Trophoblast cell (in vitro differentiated cells and primary cell): ENCODE measurements at regions not wholly inside any gene's neighbourhood (a gene's known extent, or its start where the extent isn't known, plus 50 kb on each side); places are given as distances from the start of the nearest gene placed in this dataset.

Experiments
- DNase-seq, 2 donors: peaks; one replicate each; pipeline ENCODE4 v3.0.0-alpha.2; 2016
- H2AFZ ChIP-seq: 2 replicates; pipeline ENCODE4 v1.6.1; 2013; ENCODE audit warnings: low read length, moderate library complexity, mild to moderate bottlenecking; ENCODE audit not compliant: insufficient read depth, poor library complexity
- H2AK5ac ChIP-seq: 2 replicates; pipeline ENCODE4 v1.6.1; 2013; ENCODE audit warnings: mild to moderate bottlenecking, low read length
- H2BK120ac ChIP-seq: 2 replicates; pipeline ENCODE4 v1.6.1; 2013; ENCODE audit warnings: low read length, mild to moderate bottlenecking, moderate library complexity; ENCODE audit not compliant: insufficient read depth, poor library complexity
- H2BK12ac ChIP-seq: 2 replicates; pipeline ENCODE4 v1.6.1; 2013; ENCODE audit warnings: mild to moderate bottlenecking, low read length, moderate library complexity
- H2BK5ac ChIP-seq: 2 replicates; pipeline ENCODE4 v1.6.1; 2013; ENCODE audit warnings: low read length, low read depth, moderate library complexity, mild to moderate bottlenecking; ENCODE audit not compliant: poor library complexity
- H3K14ac ChIP-seq: 2 replicates; pipeline ENCODE4 v1.6.1; 2013; ENCODE audit warnings: mild to moderate bottlenecking, low read length
- H3K18ac ChIP-seq: 2 replicates; pipeline ENCODE4 v1.6.1; 2013; ENCODE audit warnings: mild to moderate bottlenecking, low read length
- H3K23ac ChIP-seq: 2 replicates; pipeline ENCODE4 v1.6.1; 2013; ENCODE audit warnings: low read length
- H3K27ac ChIP-seq: 2 replicates; pipeline ENCODE4 v1.5.1; 2013; ENCODE audit warnings: low read depth, mild to moderate bottlenecking, inconsistent platforms, low read length, moderate library complexity
- H3K27me3 ChIP-seq: 2 replicates; pipeline ENCODE4 v1.6.1; 2013; ENCODE audit warnings: inconsistent platforms, mild to moderate bottlenecking, low read length, moderate library complexity; ENCODE audit not compliant: insufficient read depth
- H3K36me3 ChIP-seq, 2 experiments: 1 replicate in 1 of 2; 2 replicates in 1 of 2; pipeline ENCODE4 v1.6.1; 2013; ENCODE audit warnings: low read length in 2 of 2, mild to moderate bottlenecking in 2 of 2, moderate library complexity in 1 of 2; ENCODE audit not compliant: insufficient read depth in 2 of 2, control insufficient read depth in 1 of 2
- H3K4ac ChIP-seq: 2 replicates; pipeline ENCODE4 v1.6.1; 2013; ENCODE audit warnings: low read depth, mild to moderate bottlenecking, low read length, moderate library complexity
- H3K4me1 ChIP-seq, 2 experiments: 1 replicate in 1 of 2; 2 replicates in 1 of 2; pipeline ENCODE4 v1.6.1; 2013; ENCODE audit warnings: low read length in 2 of 2, mild to moderate bottlenecking in 2 of 2, moderate library complexity in 1 of 2; ENCODE audit not compliant: insufficient read depth in 2 of 2, control insufficient read depth in 1 of 2
- H3K4me2 ChIP-seq: 2 replicates; pipeline ENCODE4 v1.6.1; 2013; ENCODE audit warnings: inconsistent platforms, mild to moderate bottlenecking, low read length, moderate library complexity
- H3K4me3 ChIP-seq: 2 replicates; pipeline ENCODE4 v1.5.1; 2013; ENCODE audit warnings: mild to moderate bottlenecking, low read depth, low read length, inconsistent platforms
- H3K79me1 ChIP-seq: one replicate; pipeline ENCODE4 v1.6.1; 2013; ENCODE audit warnings: low read length
- H3K79me2 ChIP-seq: 2 replicates; pipeline ENCODE4 v1.6.1; 2013; ENCODE audit warnings: low read length, mild to moderate bottlenecking; ENCODE audit not compliant: control insufficient read depth, insufficient read depth, poor library complexity
- H3K9ac ChIP-seq: 2 replicates; pipeline ENCODE4 v1.6.1; 2013; ENCODE audit warnings: mild to moderate bottlenecking, low read length
- H3K9me3 ChIP-seq: 2 replicates; pipeline ENCODE4 v1.6.1; 2013; ENCODE audit warnings: low read depth, mild to moderate bottlenecking, control low read depth, inconsistent platforms, low read length; ENCODE audit not compliant: insufficient read depth
- H4K12ac ChIP-seq: 2 replicates; pipeline ENCODE4 v1.6.1; 2013; ENCODE audit warnings: low read depth, mild to moderate bottlenecking, low read length, moderate library complexity
- H4K8ac ChIP-seq: 2 replicates; pipeline ENCODE4 v1.6.1; 2013; ENCODE audit warnings: low read depth, mild to moderate bottlenecking, low read length, moderate library complexity
- H4K91ac ChIP-seq: one replicate; pipeline ENCODE4 v1.6.1; 2013; ENCODE audit warnings: low read depth, mild to moderate bottlenecking, low read length, moderate library complexity
- WGBS: extraction: QIAGEN DNeasy Blood & Tissue Kit; methylation state at CpG from one replicate; pipeline ENCODE4 v1.1.7; 2013; ENCODE audit warnings: missing lambda C conversion rate; ENCODE audit not compliant: insufficient read length, insufficient coverage; ENCODE audit errors: extremely low coverage; 5-methylcytosine and 5-hydroxymethylcytosine counted together

GRCh38 chr11:134557571-134558257 is 145.7 kb upstream of the B3GAT1 start:
- Histone ChIP-seq H3K27me3 (no peaks in the 10 kb centered on the region), H2BK120ac (no peak overlapping the region), H3K4me3 (no peak overlapping the region), H3K9ac (no peak overlapping the region), H2AK5ac (no peak overlapping the region), H2BK12ac (no peak overlapping the region), H3K18ac (no peak overlapping the region), H3K36me3 (no peaks in the 10 kb centered on the region), H3K4me1 (peaks cover 31 to 41% of the 10 kb centered on the region in 2 experiments), H3K79me2 (no peaks in the 10 kb centered on the region), H3K14ac (no peak overlapping the region), H3K4me2 (no peak overlapping the region), H3K9me3 (peaks cover 4% of the 10 kb centered on the region), H3K23ac (no peak overlapping the region), H4K12ac (no peak overlapping the region), H2AFZ (no peak overlapping the region), H4K91ac (no peak overlapping the region), H3K79me1 (peaks cover 12% of the 10 kb centered on the region), H2BK5ac (no peak overlapping the region), H4K8ac (no peak overlapping the region), H3K27ac (no peak overlapping the region), H3K4ac (no peak overlapping the region)
- WGBS, result no CpG with 5 or more reads among the region's 6 CpGs
- peak; percentile 42 to 68 for DNase-seq

GRCh38 chr11:134556186-134556585 is 144.1 kb upstream of the B3GAT1 start:
- no CpG with 5 or more reads among the region's 4 CpGs for whole genome bisulfite sequencing
- no peak overlapping the region for H3K4me3 ChIP-seq

GRCh38 chr11:134555510-134555909 is 143.5 kb upstream of the B3GAT1 start:
- WGBS, result no CpG with 5 or more reads among the region's 7 CpGs
- no peak overlapping the region for H3K4me3 ChIP-seq
- no peak overlapping the region for H4K91ac ChIP-seq
- no peak overlapping the region for H2BK120ac ChIP-seq
- no peak overlapping the region for H3K4ac ChIP-seq
- no peak overlapping the region for H3K27ac ChIP-seq
- H3K14ac ChIP-seq, result no peak overlapping the region
- H3K36me3 ChIP-seq, result no peaks in the 10 kb centered on the region
- no peaks in the 10 kb centered on the region for H3K27me3 ChIP-seq
- no peak overlapping the region for H3K18ac ChIP-seq
- H3K4me1 ChIP-seq, result peaks cover 14 to 23% of the 10 kb centered on the region in 2 experiments
- H3K9me3 ChIP-seq, result peaks cover 4% of the 10 kb centered on the region
- DNase-seq, result no peak
- no peak overlapping the region for H3K23ac ChIP-seq
- no peaks in the 10 kb centered on the region for H3K79me1 ChIP-seq
- no peak overlapping the region for H3K4me2 ChIP-seq
- no peak overlapping the region for H4K8ac ChIP-seq
- no peak overlapping the region for H2BK12ac ChIP-seq
- H2AK5ac ChIP-seq, result no peak overlapping the region
- H4K12ac ChIP-seq, result no peak overlapping the region
- H3K9ac ChIP-seq, result no peak overlapping the region
- no peak overlapping the region for H2AFZ ChIP-seq
- H2BK5ac ChIP-seq, result no peak overlapping the region
- H3K79me2 ChIP-seq, result no peaks in the 10 kb centered on the region

More at GRCh38 chr11:134556186-134556585, 144.1 kb upstream of the B3GAT1 start:
- no peaks in the 10 kb centered on the region for H3K79me2 ChIP-seq
- H2BK5ac ChIP-seq, result no peak overlapping the region
- H3K23ac ChIP-seq, result no peak overlapping the region
- H4K91ac ChIP-seq, result no peak overlapping the region
- H2BK12ac ChIP-seq, result no peak overlapping the region
- no peak overlapping the region for H4K12ac ChIP-seq
- no peaks in the 10 kb centered on the region for H3K27me3 ChIP-seq
- H3K4ac ChIP-seq, result no peak overlapping the region
- no peaks in the 10 kb centered on the region for H3K36me3 ChIP-seq
- H2AK5ac ChIP-seq, result no peak overlapping the region
- H3K4me2 ChIP-seq, result no peak overlapping the region
- H4K8ac ChIP-seq, result no peak overlapping the region
- H3K18ac ChIP-seq, result no peak overlapping the region
- no peak overlapping the region for H3K27ac ChIP-seq
- peaks cover 4% of the 10 kb centered on the region for H3K9me3 ChIP-seq
- H3K9ac ChIP-seq, result no peak overlapping the region
- H3K79me1 ChIP-seq, result peaks cover 5% of the 10 kb centered on the region
- DNase-seq, result no peak
- no peak overlapping the region for H2AFZ ChIP-seq
- H3K4me1 ChIP-seq, result peaks cover 20 to 28% of the 10 kb centered on the region in 2 experiments
- no peak overlapping the region for H2BK120ac ChIP-seq
- H3K14ac ChIP-seq, result no peak overlapping the region

- H3K4me3 ChIP-seq, result no peak overlapping the region
- no peaks in the 10 kb centered on the region for H3K79me1 ChIP-seq
- DNase-seq, result no peak
Observed at GRCh38 chr11:134554861-134555260, 142.8 kb upstream of the B3GAT1 start.

More at GRCh38 chr11:134554861-134555260, 142.8 kb upstream of the B3GAT1 start:
- H3K79me2 ChIP-seq, result no peaks in the 10 kb centered on the region
- no peak overlapping the region for H3K4me2 ChIP-seq
- H3K23ac ChIP-seq, result no peak overlapping the region
- H2AFZ ChIP-seq, result no peak overlapping the region
- no peak overlapping the region for H3K27ac ChIP-seq
- H2BK120ac ChIP-seq, result no peak overlapping the region
- H2AK5ac ChIP-seq, result no peak overlapping the region
- H2BK5ac ChIP-seq, result no peak overlapping the region
- H3K36me3 ChIP-seq, result no peaks in the 10 kb centered on the region
- H3K4me1 ChIP-seq, result peaks cover 10 to 18% of the 10 kb centered on the region in 2 experiments
- no peak overlapping the region for H4K12ac ChIP-seq
- H2BK12ac ChIP-seq, result no peak overlapping the region
- WGBS, result no CpG with 5 or more reads among the region's 3 CpGs
- peaks cover 4% of the 10 kb centered on the region for H3K9me3 ChIP-seq
- no peak overlapping the region for H3K4ac ChIP-seq
- H3K14ac ChIP-seq, result no peak overlapping the region
- no peak overlapping the region for H3K18ac ChIP-seq
- no peak overlapping the region for H3K9ac ChIP-seq
- H3K27me3 ChIP-seq, result no peaks in the 10 kb centered on the region
- H4K91ac ChIP-seq, result no peak overlapping the region
- H4K8ac ChIP-seq, result no peak overlapping the region
